GM23338 (cell line): ENCODE measurements at regions not wholly inside any gene's neighbourhood (a gene's known extent, or its start where the extent isn't known, plus 50 kb on each side); places are given as distances from the start of the nearest gene placed in this dataset.

Experiments
- EZH2 ChIP-seq: fragments of 200-600 bp; sonication (generic); IDR thresholded peaks from one replicate; pipeline ENCODE4 v1.8.0; 2017; ENCODE audit warnings: antibody characterized with exemption, mild to moderate bottlenecking, low read depth; ENCODE audit not compliant: unreplicated experiment
- EZH2phosphoT487 ChIP-seq: fragments of 200-600 bp; sonication (generic); IDR thresholded peaks from one replicate; pipeline ENCODE4 v1.8.1; 2018; ENCODE audit warnings: antibody characterized with exemption; ENCODE audit not compliant: unreplicated experiment
- JUNB ChIP-seq: IDR thresholded peaks from one replicate; pipeline ENCODE4 v1.6.1; 2016; ENCODE audit warnings: antibody characterized with exemption; ENCODE audit not compliant: unreplicated experiment
- POLR2AphosphoS5 ChIP-seq: IDR thresholded peaks from 2 replicates; pipeline ENCODE4 v1.6.1; 2016; ENCODE audit warnings: antibody characterized with exemption, low read depth
- TF ChIP-seq, protein P1 (sequence below), 2 experiments: fragments of 200-600 bp in 1 of 2; sonication (generic) in 1 of 2; conservative IDR thresholded peaks; 2 replicates each; pipeline versions ENCODE4 v1.5.1 to v1.6.1; 2016 to 2017; ENCODE audit warnings: antibody characterized with exemption in 2 of 2, low read depth in 2 of 2, mild to moderate bottlenecking in 2 of 2, moderate library complexity in 1 of 2
- TF ChIP-seq, protein P2 (sequence below): IDR thresholded peaks from one replicate; pipeline ENCODE4 v1.6.1; 2018; ENCODE audit warnings: antibody characterized with exemption; ENCODE audit not compliant: unreplicated experiment
- TF ChIP-seq, protein P3 (sequence below): IDR thresholded peaks from 2 replicates; pipeline ENCODE4 v1.6.1; 2016; ENCODE audit warnings: antibody characterized with exemption
- TF ChIP-seq, protein P4 (sequence below): fragments of 250-450 bp; sonication (Bioruptor Pico); IDR thresholded peaks from 2 replicates; pipeline ENCODE4 v1.5.0; 2020; ENCODE audit warnings: mild to moderate bottlenecking, moderate library complexity

DNA sequence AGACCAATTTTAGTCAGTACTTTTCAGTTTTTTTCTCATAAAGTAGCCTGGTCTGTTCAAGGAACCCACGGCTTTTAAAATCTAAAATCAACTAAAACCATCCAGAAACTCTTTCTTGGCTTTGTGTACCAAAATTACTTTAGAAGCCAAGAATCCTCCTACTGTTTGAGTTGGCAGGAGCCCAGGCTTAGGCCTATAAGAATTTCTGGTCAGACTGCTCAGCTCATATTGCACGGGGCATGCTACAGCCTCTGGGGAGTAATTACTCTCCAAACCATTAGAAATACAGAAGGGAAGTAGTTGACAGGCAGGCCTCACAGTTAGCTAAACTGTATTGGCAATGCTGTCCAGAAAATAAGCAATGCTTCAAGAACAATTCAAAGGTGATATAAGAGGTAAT, 1862.9 kb upstream of the RAG2 start:
- TF ChIP-seq EZH2phosphoT487: no peak
- TF ChIP-seq EZH2: no peak
- TF ChIP-seq, protein P1, sequence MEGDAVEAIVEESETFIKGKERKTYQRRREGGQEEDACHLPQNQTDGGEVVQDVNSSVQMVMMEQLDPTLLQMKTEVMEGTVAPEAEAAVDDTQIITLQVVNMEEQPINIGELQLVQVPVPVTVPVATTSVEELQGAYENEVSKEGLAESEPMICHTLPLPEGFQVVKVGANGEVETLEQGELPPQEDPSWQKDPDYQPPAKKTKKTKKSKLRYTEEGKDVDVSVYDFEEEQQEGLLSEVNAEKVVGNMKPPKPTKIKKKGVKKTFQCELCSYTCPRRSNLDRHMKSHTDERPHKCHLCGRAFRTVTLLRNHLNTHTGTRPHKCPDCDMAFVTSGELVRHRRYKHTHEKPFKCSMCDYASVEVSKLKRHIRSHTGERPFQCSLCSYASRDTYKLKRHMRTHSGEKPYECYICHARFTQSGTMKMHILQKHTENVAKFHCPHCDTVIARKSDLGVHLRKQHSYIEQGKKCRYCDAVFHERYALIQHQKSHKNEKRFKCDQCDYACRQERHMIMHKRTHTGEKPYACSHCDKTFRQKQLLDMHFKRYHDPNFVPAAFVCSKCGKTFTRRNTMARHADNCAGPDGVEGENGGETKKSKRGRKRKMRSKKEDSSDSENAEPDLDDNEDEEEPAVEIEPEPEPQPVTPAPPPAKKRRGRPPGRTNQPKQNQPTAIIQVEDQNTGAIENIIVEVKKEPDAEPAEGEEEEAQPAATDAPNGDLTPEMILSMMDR (conservative IDR thresholded peaks at IDR 0.05; ENCODE audit: low read depth in 2 of 2): no peak
- TF ChIP-seq, protein P2, sequence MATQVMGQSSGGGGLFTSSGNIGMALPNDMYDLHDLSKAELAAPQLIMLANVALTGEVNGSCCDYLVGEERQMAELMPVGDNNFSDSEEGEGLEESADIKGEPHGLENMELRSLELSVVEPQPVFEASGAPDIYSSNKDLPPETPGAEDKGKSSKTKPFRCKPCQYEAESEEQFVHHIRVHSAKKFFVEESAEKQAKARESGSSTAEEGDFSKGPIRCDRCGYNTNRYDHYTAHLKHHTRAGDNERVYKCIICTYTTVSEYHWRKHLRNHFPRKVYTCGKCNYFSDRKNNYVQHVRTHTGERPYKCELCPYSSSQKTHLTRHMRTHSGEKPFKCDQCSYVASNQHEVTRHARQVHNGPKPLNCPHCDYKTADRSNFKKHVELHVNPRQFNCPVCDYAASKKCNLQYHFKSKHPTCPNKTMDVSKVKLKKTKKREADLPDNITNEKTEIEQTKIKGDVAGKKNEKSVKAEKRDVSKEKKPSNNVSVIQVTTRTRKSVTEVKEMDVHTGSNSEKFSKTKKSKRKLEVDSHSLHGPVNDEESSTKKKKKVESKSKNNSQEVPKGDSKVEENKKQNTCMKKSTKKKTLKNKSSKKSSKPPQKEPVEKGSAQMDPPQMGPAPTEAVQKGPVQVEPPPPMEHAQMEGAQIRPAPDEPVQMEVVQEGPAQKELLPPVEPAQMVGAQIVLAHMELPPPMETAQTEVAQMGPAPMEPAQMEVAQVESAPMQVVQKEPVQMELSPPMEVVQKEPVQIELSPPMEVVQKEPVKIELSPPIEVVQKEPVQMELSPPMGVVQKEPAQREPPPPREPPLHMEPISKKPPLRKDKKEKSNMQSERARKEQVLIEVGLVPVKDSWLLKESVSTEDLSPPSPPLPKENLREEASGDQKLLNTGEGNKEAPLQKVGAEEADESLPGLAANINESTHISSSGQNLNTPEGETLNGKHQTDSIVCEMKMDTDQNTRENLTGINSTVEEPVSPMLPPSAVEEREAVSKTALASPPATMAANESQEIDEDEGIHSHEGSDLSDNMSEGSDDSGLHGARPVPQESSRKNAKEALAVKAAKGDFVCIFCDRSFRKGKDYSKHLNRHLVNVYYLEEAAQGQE: no peak
- TF ChIP-seq POLR2AphosphoS5: no peak
- TF ChIP-seq, protein P3, sequence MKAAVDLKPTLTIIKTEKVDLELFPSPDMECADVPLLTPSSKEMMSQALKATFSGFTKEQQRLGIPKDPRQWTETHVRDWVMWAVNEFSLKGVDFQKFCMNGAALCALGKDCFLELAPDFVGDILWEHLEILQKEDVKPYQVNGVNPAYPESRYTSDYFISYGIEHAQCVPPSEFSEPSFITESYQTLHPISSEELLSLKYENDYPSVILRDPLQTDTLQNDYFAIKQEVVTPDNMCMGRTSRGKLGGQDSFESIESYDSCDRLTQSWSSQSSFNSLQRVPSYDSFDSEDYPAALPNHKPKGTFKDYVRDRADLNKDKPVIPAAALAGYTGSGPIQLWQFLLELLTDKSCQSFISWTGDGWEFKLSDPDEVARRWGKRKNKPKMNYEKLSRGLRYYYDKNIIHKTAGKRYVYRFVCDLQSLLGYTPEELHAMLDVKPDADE: no peak
- no peak for TF ChIP-seq JUNB
- TF ChIP-seq, protein P4, sequence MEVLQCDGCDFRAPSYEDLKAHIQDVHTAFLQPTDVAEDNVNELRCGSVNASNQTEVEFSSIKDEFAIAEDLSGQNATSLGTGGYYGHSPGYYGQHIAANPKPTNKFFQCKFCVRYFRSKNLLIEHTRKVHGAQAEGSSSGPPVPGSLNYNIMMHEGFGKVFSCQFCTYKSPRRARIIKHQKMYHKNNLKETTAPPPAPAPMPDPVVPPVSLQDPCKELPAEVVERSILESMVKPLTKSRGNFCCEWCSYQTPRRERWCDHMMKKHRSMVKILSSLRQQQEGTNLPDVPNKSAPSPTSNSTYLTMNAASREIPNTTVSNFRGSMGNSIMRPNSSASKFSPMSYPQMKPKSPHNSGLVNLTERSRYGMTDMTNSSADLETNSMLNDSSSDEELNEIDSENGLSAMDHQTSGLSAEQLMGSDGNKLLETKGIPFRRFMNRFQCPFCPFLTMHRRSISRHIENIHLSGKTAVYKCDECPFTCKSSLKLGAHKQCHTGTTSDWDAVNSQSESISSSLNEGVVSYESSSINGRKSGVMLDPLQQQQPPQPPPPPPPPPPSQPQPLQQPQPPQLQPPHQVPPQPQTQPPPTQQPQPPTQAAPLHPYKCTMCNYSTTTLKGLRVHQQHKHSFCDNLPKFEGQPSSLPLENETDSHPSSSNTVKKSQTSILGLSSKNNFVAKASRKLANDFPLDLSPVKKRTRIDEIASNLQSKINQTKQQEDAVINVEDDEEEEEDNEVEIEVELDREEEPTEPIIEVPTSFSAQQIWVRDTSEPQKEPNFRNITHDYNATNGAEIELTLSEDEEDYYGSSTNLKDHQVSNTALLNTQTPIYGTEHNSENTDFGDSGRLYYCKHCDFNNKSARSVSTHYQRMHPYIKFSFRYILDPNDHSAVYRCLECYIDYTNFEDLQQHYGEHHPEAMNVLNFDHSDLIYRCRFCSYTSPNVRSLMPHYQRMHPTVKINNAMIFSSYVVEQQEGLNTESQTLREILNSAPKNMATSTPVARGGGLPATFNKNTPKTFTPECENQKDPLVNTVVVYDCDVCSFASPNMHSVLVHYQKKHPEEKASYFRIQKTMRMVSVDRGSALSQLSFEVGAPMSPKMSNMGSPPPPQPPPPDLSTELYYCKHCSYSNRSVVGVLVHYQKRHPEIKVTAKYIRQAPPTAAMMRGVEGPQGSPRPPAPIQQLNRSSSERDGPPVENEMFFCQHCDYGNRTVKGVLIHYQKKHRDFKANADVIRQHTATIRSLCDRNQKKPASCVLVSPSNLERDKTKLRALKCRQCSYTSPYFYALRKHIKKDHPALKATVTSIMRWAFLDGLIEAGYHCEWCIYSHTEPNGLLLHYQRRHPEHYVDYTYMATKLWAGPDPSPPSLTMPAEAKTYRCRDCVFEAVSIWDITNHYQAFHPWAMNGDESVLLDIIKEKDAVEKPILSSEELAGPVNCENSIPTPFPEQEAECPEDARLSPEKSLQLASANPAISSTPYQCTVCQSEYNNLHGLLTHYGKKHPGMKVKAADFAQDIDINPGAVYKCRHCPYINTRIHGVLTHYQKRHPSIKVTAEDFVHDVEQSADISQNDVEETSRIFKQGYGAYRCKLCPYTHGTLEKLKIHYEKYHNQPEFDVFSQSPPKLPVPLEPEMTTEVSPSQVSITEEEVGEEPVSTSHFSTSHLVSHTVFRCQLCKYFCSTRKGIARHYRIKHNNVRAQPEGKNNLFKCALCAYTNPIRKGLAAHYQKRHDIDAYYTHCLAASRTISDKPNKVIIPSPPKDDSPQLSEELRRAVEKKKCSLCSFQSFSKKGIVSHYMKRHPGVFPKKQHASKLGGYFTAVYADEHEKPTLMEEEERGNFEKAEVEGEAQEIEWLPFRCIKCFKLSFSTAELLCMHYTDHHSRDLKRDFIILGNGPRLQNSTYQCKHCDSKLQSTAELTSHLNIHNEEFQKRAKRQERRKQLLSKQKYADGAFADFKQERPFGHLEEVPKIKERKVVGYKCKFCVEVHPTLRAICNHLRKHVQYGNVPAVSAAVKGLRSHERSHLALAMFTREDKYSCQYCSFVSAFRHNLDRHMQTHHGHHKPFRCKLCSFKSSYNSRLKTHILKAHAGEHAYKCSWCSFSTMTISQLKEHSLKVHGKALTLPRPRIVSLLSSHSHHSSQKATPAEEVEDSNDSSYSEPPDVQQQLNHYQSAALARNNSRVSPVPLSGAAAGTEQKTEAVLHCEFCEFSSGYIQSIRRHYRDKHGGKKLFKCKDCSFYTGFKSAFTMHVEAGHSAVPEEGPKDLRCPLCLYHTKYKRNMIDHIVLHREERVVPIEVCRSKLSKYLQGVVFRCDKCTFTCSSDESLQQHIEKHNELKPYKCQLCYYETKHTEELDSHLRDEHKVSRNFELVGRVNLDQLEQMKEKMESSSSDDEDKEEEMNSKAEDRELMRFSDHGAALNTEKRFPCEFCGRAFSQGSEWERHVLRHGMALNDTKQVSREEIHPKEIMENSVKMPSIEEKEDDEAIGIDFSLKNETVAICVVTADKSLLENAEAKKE (CRISPR knock-in tag): no peak
